GM13977 (cell line): ENCODE measurements at regions not wholly inside any gene's neighbourhood (a gene's known extent, or its start where the extent isn't known, plus 50 kb on each side); places are given as distances from the start of the nearest gene placed in this dataset.
"Not testable (repeated sequence)": the region's sequence is repeated elsewhere in the genome, so short reads cannot be mapped to it uniquely, and the experiment has no call there.

Source experiments
- DNase-seq: peaks from one replicate; pipeline ENCODE4 v3.0.0; 2012; ENCODE audit warnings: low spot score
- CTCF ChIP-seq: IDR thresholded peaks from 2 replicates; pipeline ENCODE4 v1.5.1; 2012; ENCODE audit warnings: mild to moderate bottlenecking, control low read depth; ENCODE audit not compliant: insufficient read depth; ENCODE audit errors: extremely low read depth, missing control alignments
- in situ Hi-C: fragments of 300-500 bp; cut with MboI; formaldehyde crosslinking; loops from one replicate; pipeline ENCODE4 v1.12.0; 2022; ENCODE audit warnings: low sequenced_read_pairs, low pct_unique_long_range_greater_than_20kb, mixed read lengths, inconsistent platforms; ENCODE audit not compliant: unreplicated experiment

- in situ Hi-C loops, result no loop called here
- no peak for DNase-seq
- no peak for TF ChIP-seq CTCF
These were observed 782.6 kb downstream of the KCNJ3 start for GRCh38 chr2:155481141-155481540.

- in situ Hi-C loops, DNase-seq: not testable (repeated sequence)
These were observed 773.5 kb downstream of the KCNJ3 start for GRCh38 chr2:155472018-155472417.

GRCh38 chr2:155456222-155456621, 757.7 kb downstream of the KCNJ3 start:
- DNase-seq, result no peak
- no peak for TF ChIP-seq CTCF
- in situ Hi-C loops, result no loop called here

GRCh38 chr2:155442755-155443372, 744.4 kb downstream of the KCNJ3 start:
- DNase-seq, result no peak

GRCh38 chr2:155442088-155442487, 743.6 kb downstream of the KCNJ3 start:
- no peak for DNase-seq
- no peak for TF ChIP-seq CTCF
- in situ Hi-C loops, result no loop called here

More at GRCh38 chr2:155442755-155443372, 744.4 kb downstream of the KCNJ3 start:
- TF ChIP-seq CTCF, result no peak
- in situ Hi-C loops, result no loop called here

GRCh38 chr2:155431004-155431507, 732.6 kb downstream of the KCNJ3 start:
- in situ Hi-C loops, result no loop called here
- no peak for TF ChIP-seq CTCF

GRCh38 chr2:155427470-155427869, 729.0 kb downstream of the KCNJ3 start:
- no peak for DNase-seq
- in situ Hi-C loops, result no loop called here
- TF ChIP-seq CTCF, result no peak

More at GRCh38 chr2:155431004-155431507, 732.6 kb downstream of the KCNJ3 start:
- no peak for DNase-seq
